ENCODE measurements at regions not wholly inside any gene's neighbourhood (a gene's known extent, or its start where the extent isn't known, plus 50 kb on each side); places are given as distances from the start of the nearest gene placed in this dataset.
A peak's percentile ranks its signal among the peaks of the same experiment; 100 is the strongest.
"Not testable (repeated sequence)": the region's sequence is repeated elsewhere in the genome, so short reads cannot be mapped to it uniquely, and the experiment has no call there.

DNA sequence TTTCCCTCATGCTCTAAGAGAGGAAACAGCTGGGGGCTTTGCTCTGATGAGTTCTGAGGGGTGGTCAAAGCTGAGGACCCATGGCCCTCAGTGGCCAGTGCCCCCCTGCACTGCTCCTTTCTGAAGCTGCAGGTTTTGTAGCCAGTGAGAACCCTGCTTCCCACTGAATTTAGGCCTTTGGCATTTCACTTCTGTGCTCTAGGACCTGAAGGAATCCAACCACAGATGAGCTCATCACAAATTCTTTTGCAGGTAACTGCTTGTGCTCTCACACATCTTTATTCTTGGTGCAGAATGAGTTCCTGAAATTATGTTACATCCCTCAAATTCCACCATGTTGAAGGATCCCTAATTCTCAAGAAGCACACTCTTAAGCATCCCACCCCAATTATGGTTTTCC, 248.7 kb upstream of the IRF2BP2 start:
- DNase-seq: no peak

- DNase-seq: no peak
Observed at GRCh38 chr1:234856845-234857245, 246.9 kb upstream of the IRF2BP2 start.

DNA sequence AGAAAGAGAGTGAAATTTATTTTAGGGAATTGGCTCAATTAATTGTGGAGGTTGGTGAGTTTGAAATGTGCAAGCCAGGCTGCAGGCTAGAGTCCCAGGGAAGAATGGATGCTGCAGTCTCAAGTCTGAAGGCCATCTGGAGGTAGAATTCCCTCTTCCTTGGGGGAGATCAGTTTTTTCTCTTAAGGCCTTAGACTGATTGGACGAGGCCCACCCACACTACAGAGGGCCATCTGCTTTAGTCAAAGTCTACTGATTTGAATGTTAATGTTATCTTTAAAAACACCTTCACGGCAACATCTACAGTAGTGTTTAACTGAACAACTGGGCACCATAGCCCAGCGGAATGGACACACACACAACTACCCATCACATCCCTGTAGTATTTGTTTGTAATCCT, 245.9 kb upstream of the IRF2BP2 start:
- no peak for DNase-seq

- no peak for DNase-seq
Observed at GRCh38 chr1:234854645-234855039, 244.7 kb upstream of the IRF2BP2 start.

GRCh38 chr1:234853906-234854644, 244.1 kb upstream of the IRF2BP2 start:
- DNase-seq: no peak

GRCh38 chr1:234852659-234853058, 242.7 kb upstream of the IRF2BP2 start:
- no peak for DNase-seq

- DNase-seq: no peak
Observed at GRCh38 chr1:234851450-234852438, 241.8 kb upstream of the IRF2BP2 start.

DNA sequence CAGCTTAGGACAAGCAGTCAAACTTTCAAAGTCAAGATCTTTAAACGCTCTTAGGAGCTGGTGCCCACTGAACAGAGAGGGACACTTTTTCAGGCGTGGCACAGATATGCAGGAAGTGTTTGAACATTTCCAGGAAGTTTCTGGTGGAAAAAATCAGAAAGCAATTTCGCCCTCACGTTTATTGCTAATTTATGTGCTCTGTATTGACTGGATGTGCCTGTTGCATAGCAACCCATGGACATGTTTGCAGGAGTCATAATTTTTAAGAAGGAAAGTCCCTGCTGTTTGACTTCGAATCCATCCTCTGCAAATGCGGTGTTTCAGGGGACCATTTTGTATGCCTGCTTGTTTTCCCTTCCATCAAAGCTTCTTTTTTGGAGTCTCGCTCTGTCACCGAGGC, 239.9 kb upstream of the IRF2BP2 start:
- no peak for DNase-seq

- DNase-seq: no peak
Observed at GRCh38 chr1:234848972-234849649, 239.1 kb upstream of the IRF2BP2 start.

- DNase-seq: not testable (repeated sequence)
Observed at GRCh38 chr1:234846813-234847212, 236.8 kb upstream of the IRF2BP2 start.

- no peak for DNase-seq
Observed at GRCh38 chr1:234845836-234846235, 235.9 kb upstream of the IRF2BP2 start.

DNA sequence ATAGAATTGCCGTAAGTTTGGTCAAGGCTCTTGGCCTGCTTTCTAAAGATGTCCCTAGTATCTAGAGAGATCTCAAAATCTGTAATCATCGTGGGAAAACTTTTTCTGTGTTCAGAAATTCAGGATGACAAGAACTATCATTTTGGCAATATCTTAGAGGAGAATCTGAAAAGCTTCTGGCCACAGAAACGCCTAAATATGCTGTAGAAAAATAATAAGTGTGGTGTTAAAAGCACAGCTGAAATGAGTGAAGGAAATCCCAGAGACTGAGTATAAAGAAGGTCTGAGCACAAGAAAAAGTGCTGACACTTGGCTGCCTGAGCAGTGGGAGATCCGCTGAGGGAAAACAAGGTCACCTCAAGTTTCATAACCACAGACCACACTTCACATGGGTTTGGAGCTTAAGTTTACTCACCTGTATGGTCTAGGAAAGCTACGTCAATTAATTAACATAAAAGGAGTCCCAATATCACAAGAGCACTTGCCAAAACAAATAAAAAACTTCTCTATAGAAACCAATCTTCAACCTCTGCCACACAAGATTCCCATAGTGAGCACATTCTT, 235.2 kb upstream of the IRF2BP2 start:
- peak; percentile 42 for DNase-seq

DNA sequence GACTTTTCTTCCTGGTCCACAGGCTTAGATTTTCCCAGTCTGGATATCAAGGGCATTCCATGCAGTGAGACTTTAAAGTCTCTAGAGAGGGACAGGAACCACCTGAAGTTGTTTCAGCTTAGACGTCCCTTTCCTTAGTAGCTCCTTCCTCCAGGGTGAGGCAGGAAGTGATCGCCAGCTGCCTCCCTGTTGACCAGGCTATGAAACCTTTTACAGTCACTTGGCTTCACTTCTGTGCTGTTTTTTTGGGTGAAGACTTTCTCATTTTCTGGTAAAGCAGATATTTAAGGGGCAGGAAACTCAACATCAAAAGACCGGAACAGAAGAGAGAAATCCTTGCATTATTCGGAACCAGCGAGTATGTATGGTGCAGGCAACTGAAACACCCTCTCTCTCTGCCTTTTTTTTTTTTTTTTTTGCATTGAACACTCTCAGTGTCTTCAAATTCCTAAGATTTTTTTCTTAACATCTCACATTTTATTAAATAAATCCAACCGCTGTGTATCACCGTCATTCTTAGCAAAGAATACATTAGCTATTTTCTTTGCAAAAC, 234.6 kb upstream of the IRF2BP2 start:
- DNase-seq: no peak

DNA sequence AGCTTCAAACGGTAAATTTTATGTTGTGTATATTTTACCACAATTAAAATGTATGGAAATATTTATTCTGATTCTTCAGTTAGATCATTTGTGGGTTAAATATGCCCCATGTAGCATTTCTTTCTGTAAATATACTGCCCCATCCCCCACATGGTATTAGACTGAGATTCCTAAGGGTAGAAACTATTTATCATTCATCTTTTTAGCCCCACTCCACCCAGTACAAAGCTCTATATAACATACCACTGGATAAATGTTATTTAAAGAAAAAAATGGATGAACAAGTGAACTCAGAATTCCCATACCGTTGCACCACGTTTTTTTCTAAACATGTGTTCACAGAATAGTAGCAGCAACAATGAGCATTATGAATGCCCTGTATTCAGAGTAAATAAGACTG, 234.0 kb upstream of the IRF2BP2 start:
- DNase-seq: no peak

- peak; percentile 86 for DNase-seq
Observed at GRCh38 chr1:234842726-234843641, 233.0 kb upstream of the IRF2BP2 start.

GRCh38 chr1:234841710-234842231, 231.8 kb upstream of the IRF2BP2 start:
- DNase-seq: no peak

DNA sequence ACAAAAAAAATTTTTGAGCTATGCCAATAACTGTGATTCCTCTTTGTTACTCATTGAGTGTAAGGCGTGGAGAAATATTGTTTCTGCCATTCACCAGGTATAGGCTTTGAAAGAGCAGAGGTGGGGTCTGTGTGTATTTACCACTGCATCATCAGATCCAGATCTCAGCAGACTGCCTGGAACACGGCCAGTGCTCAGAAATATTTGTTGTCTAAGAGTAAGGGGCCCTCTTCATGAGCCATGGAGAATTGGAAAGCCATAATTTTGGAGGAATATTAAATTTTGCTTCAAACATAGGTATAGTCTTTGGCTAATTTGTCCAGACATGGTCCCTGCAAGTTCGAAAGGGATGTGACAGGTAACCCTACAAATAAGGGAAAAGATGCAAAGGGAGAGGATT, 231.3 kb upstream of the IRF2BP2 start:
- no peak for DNase-seq

GRCh38 chr1:234840843-234841242, 230.9 kb upstream of the IRF2BP2 start:
- DNase-seq: no peak

- DNase-seq: no peak
Observed at GRCh38 chr1:234840253-234840652, 230.3 kb upstream of the IRF2BP2 start.

- no peak for DNase-seq
Observed at GRCh38 chr1:234839663-234840062, 229.7 kb upstream of the IRF2BP2 start.

DNA sequence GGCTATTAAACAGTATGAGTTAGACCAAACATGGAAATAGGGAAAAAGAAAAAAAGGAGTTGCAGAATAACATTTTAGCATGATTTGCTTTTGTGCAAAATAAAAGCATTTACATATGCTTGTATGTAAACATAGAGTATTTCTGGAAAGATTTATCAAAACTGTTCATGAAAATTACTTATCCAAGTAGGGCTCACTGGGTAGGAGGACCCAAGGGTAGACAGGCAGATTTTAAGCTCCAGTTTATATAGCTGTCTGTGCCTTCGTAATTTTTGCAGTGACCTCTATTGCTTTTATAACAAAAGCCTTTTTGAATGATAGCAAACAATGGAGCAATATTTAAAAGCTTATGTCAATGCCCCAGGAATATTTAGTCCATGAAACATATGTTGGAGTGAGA, 228.8 kb upstream of the IRF2BP2 start:
- no peak for DNase-seq
